Mesenchymal stem cell (in vitro differentiated cells and primary cell): ENCODE measurements at regions not wholly inside any gene's neighbourhood (a gene's known extent, or its start where the extent isn't known, plus 50 kb on each side); places are given as distances from the start of the nearest gene placed in this dataset.

Experiments
- DNase-seq: peaks from one replicate; pipeline ENCODE4 v3.0.0-alpha.2; 2013
- H2AFZ ChIP-seq: one replicate; pipeline ENCODE4 v1.6.1; 2013; ENCODE audit warnings: low read depth, mild to moderate bottlenecking, control low read depth, inconsistent platforms, low read length, moderate library complexity
- H2AK5ac ChIP-seq: 2 replicates; pipeline ENCODE4 v1.6.1; 2013; ENCODE audit warnings: low read length, moderate library complexity, mild to moderate bottlenecking, inconsistent platforms; ENCODE audit not compliant: severe bottlenecking
- H2BK120ac ChIP-seq: one replicate; pipeline ENCODE4 v1.6.1; 2013; ENCODE audit warnings: low read depth, mild to moderate bottlenecking, inconsistent platforms, low read length, moderate library complexity
- H2BK12ac ChIP-seq, 2 experiments: one replicate each; pipeline ENCODE4 v1.6.1; 2013; ENCODE audit warnings: inconsistent platforms in 2 of 2, low read length in 2 of 2, mild to moderate bottlenecking in 2 of 2, moderate library complexity in 2 of 2, control low read depth in 1 of 2
- H2BK15ac ChIP-seq: one replicate; pipeline ENCODE4 v1.6.1; 2013; ENCODE audit warnings: mild to moderate bottlenecking, low read depth, inconsistent platforms; ENCODE audit not compliant: poor library complexity, severe bottlenecking
- H2BK5ac ChIP-seq: 2 replicates; pipeline ENCODE4 v1.6.1; 2013; ENCODE audit warnings: low read depth, mild to moderate bottlenecking, low read length, control low read depth, inconsistent platforms; ENCODE audit not compliant: poor library complexity, severe bottlenecking
- H3K14ac ChIP-seq, 2 experiments: one replicate each; pipeline ENCODE4 v1.6.1; 2013; ENCODE audit warnings: inconsistent platforms in 2 of 2, low read length in 2 of 2, control low read depth in 1 of 2, mild to moderate bottlenecking in 1 of 2, moderate library complexity in 1 of 2
- H3K18ac ChIP-seq, 2 experiments: one replicate each; pipeline ENCODE4 v1.6.1; 2013; ENCODE audit warnings: inconsistent platforms in 2 of 2, low read length in 2 of 2, control low read depth in 1 of 2, low read depth in 1 of 2, mild to moderate bottlenecking in 1 of 2
- H3K23ac ChIP-seq, 2 experiments: one replicate each; pipeline ENCODE4 v1.6.1; 2013; ENCODE audit warnings: inconsistent platforms in 2 of 2, low read length in 2 of 2, mild to moderate bottlenecking in 2 of 2, moderate library complexity in 2 of 2, control low read depth in 1 of 2
- H3K27ac ChIP-seq: 2 replicates; pipeline ENCODE4 v1.5.1; 2013; ENCODE audit warnings: mild to moderate bottlenecking, moderate library complexity, low read length, control low read depth, inconsistent platforms; ENCODE audit not compliant: poor library complexity, severe bottlenecking
- H3K27me3 ChIP-seq, 2 experiments: 2 replicates each; pipeline versions ENCODE4 v1.6.1 to v1.7.0; 2013; ENCODE audit warnings: low read length in 2 of 2, mild to moderate bottlenecking in 2 of 2, moderate library complexity in 2 of 2, control low read depth in 1 of 2, inconsistent platforms in 1 of 2; ENCODE audit not compliant: control insufficient read depth in 1 of 2, insufficient read depth in 1 of 2
- H3K36me3 ChIP-seq, 2 experiments: 2 replicates each; pipeline versions ENCODE4 v1.6.1 to v1.7.0; 2013; ENCODE audit warnings: low read length in 2 of 2, control low read depth in 1 of 2, inconsistent platforms in 1 of 2, low read depth in 1 of 2, mild to moderate bottlenecking in 1 of 2; ENCODE audit not compliant: insufficient read depth in 2 of 2, control insufficient read depth in 1 of 2
- H3K4ac ChIP-seq, 2 experiments: one replicate each; pipeline ENCODE4 v1.6.1; 2013; ENCODE audit warnings: inconsistent platforms in 2 of 2, low read length in 2 of 2, mild to moderate bottlenecking in 2 of 2, moderate library complexity in 2 of 2, control low read depth in 1 of 2, low read depth in 1 of 2
- H3K4me1 ChIP-seq: 2 replicates; pipeline ENCODE4 v1.6.1; 2013; ENCODE audit warnings: low read depth, low read length, control low read depth; ENCODE audit not compliant: control insufficient read depth, insufficient read depth
- H3K4me2 ChIP-seq: 2 replicates; pipeline ENCODE4 v1.6.1; 2013; ENCODE audit warnings: low read length, mild to moderate bottlenecking, inconsistent platforms; ENCODE audit not compliant: poor library complexity, severe bottlenecking
- H3K4me3 ChIP-seq, 2 experiments: 2 replicates each; pipeline versions ENCODE4 v1.5.1 to v1.7.0; 2013; ENCODE audit warnings: low read length in 2 of 2, mild to moderate bottlenecking in 2 of 2, control low read depth in 1 of 2, low read depth in 1 of 2; ENCODE audit not compliant: insufficient read depth in 1 of 2
- H3K79me1 ChIP-seq: replicated peaks from 2 replicates; pipeline ENCODE4 v1.6.1; 2013; ENCODE audit warnings: mild to moderate bottlenecking, control low read depth, low read length, inconsistent platforms; ENCODE audit not compliant: poor library complexity, severe bottlenecking
- H3K9ac ChIP-seq: 2 replicates; pipeline ENCODE4 v1.7.0; 2013; ENCODE audit warnings: mild to moderate bottlenecking, low read length, moderate library complexity
- H3K9me3 ChIP-seq: 2 replicates; pipeline ENCODE4 v1.7.0; 2013; ENCODE audit warnings: mild to moderate bottlenecking, low read length; ENCODE audit not compliant: control insufficient read depth
- H4K8ac ChIP-seq: one replicate; pipeline ENCODE4 v1.6.1; 2013; ENCODE audit warnings: inconsistent platforms, mild to moderate bottlenecking, low read length, moderate library complexity
- H4K91ac ChIP-seq: one replicate; pipeline ENCODE4 v1.6.1; 2013; ENCODE audit warnings: mild to moderate bottlenecking, low read length, inconsistent platforms
- WGBS: methylation state at CpG from one replicate; pipeline ENCODE4 v1.1.7; 2013; ENCODE audit warnings: mixed read lengths; 5-methylcytosine and 5-hydroxymethylcytosine counted together

DNA sequence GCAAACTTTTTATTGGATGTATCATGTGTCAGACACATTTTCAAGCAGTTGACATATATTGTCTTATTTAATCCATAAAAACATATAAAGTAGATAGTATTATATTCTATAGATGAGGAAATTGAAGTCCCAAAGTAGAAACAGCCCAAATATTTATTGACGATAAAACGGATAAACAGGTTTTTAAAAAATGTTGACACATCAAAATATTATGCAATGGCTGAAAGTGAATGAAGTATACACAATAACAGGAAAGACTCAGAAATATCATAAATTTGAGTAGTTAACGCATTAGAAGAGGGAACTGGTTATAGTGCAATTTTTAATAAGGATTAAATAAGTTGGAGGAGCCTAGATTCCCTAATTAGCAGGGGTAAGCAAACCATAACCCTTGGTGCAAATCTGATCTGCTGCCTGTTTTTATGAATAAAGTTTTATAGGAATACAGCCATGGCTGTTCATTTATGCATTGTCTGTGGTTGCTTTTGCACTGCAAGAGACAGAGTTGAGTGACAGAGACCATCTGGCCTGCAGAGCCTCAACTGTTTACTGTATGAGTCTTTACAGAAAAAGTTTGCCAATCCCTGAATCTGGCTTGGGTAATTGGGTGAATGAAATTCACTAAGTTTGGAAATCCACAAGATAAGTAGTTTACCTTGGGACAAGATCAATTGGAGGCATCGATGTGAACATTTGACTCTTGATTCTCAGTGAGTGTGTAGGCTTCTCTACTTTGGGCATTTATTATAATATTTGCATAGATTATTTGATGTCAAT is 50.6 kb upstream of the EXOC2 start:
- Histone ChIP-seq H2BK120ac (no peak overlapping the region), H2AFZ (no peak overlapping the region), H3K27me3 (peaks cover 0 to 3% of the 10 kb centered on the region in 2 experiments), H3K27ac (no peak overlapping the region), H3K18ac (no peak overlapping the region), H2BK12ac (no peak overlapping the region), H3K36me3 (no peaks in the 10 kb centered on the region), H3K4me3 (no peak overlapping the region), H3K4me2 (no peak overlapping the region), H3K23ac (no peak overlapping the region), H2BK5ac (no peak overlapping the region), H2AK5ac (no peak overlapping the region), H4K91ac (no peak overlapping the region), H3K4me1 (no peaks in the 10 kb centered on the region), H3K4ac (no peak overlapping the region), H3K79me1 (no peaks in the 10 kb centered on the region), H3K9me3 (no peaks in the 10 kb centered on the region), H2BK15ac (no peak overlapping the region), H3K14ac (no peak overlapping the region), H3K9ac (no peak overlapping the region), H4K8ac (no peak overlapping the region)
- 94% methylated on average over 1 of the region's 4 CpGs for WGBS
- peak; percentile 39 for DNase-seq
